Activated CD4-positive, CD25-positive, alpha-beta regulatory T cell treated with anti-CD3 and anti-CD28 coated beads, Interleukin-2, amount 50 U/mL, for 24 hours (primary cell): ENCODE measurements at regions not wholly inside any gene's neighbourhood (a gene's known extent, or its start where the extent isn't known, plus 50 kb on each side); places are given as distances from the start of the nearest gene placed in this dataset.
A peak's percentile ranks its signal among the peaks of the same experiment; 100 is the strongest.

Experiments
- ATAC-seq, 2 donors: fragments of 150-1000 bp; cut with Tn5 transposase; one replicate each; pipeline ENCODE4 v1.10.0; 2021; ENCODE audit warnings: mild to moderate bottlenecking in 1 of 2, moderate library complexity in 1 of 2

DNA sequence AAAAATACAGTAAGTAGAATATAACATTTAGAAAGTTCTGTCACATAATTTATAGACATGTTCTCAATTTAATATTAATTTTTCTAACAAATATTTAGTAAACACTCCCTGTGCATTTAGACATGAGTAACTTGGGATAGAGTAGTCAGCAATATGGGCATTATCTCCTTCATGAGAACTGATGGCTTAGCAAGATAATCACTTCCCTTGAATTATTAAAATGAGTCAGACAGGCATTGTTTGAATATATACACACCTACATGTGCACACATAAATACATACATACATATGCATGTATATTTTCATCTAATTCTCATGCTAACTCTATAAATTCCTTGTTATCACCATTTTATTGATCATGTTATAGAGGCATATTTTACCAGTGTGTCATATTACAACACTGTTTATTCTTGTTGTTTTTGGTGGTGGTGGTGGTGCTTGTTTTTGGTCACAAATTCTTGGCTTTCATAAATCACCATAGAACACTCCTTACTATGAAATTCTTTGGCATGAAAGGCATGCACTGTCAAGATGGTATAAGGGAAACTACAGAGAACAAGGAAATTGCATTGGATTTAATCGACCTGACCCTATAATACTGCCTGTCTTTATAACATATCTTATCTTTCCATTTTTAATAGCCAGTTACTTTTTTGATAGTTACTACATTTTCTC, 434.5 kb upstream of the MANEA start:
- ATAC-seq: no peak

DNA sequence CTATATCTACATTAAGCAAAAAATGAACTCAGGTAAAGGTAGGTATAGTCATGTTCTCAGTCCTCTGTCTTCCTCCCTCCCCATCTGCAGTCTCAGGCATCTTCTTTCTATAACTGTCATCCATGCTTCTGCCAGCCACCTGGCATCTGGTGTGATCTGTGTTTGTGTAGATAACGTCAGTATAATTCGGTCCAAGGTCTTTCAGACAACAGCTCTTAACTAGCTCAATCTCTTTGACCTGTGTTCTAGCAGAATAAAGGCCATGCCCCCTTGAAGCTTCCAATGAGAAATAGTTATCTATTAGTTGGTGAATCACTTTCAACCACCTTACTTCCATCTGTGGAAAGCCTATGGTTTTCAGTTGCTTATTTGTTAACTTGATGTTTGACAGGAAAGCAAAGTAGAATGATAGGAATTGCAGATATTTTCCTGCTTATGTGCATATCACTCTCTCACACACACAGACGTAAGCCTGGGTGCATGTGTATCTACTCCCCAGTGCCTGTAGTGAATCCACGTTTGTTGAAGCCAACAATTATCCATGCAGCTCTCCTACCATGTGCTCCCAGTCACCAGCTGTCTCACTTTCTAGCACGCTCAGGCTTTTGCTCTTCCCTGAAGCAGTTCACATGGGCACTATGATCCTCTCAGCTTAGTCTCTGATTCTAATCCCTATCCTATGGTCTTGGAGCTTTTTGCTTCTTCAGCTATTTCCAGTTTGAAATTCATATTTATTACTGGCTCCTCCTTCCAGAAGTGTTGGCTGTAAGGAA, 433.7 kb upstream of the MANEA start:
- ATAC-seq: no peak

DNA sequence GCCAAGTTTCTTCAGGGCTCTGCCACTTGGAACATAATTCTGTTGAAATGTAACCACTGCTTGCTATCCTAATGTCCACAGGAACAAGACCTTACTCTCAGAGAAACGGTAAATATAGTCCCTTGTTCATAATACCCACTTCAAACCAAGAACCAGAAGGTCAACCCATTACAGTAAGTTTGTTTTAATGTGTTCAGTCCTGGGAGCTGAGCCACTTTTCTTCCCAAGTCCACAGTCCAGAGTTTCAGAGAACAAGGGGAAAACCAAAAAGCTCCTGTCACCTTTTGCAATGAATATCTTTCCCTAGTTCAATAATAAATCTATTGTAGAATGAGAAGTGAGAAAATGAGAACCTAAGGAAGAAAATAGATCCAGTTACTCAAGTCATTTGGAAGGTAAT, 431.9 kb upstream of the MANEA start:
- no peak for ATAC-seq

DNA sequence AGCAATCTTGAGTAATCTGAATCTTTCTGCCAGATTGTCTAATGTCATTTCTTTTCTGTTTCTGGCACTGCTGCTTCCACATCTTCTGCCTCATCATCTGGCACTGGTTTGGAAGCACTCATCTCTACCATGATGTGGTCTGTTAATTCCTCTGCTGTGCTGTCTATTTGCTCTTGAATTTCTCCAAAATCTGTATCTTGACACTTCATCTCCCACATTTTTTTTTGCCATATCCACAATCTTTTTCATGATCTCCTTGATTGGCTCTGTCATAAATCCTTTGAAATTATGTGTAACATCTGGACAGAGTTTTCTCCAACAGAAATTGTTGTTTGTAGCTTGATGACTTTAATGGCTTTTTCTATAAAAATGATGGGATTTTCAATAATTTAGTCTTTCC, 417.8 kb upstream of the MANEA start:
- no peak for ATAC-seq

DNA sequence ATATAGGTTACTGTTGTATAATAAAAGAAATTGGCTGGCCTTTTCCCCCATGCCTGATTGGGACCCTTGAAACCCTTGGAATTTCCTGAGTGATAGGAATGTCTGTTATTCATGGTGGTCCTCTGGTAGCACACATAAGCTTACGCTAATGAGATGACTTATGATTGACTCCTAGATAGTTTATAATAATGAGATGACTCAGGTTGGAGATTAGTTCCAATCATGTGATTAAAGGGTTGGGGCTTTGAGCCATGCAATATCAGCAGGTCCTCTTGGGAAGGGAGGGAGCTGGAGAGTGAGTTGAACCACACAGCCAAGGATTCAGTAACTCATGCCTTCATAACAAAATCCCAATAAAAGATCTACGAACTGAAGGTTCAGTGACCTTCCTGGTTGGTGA, 407.6 kb upstream of the MANEA start:
- no peak for ATAC-seq

DNA sequence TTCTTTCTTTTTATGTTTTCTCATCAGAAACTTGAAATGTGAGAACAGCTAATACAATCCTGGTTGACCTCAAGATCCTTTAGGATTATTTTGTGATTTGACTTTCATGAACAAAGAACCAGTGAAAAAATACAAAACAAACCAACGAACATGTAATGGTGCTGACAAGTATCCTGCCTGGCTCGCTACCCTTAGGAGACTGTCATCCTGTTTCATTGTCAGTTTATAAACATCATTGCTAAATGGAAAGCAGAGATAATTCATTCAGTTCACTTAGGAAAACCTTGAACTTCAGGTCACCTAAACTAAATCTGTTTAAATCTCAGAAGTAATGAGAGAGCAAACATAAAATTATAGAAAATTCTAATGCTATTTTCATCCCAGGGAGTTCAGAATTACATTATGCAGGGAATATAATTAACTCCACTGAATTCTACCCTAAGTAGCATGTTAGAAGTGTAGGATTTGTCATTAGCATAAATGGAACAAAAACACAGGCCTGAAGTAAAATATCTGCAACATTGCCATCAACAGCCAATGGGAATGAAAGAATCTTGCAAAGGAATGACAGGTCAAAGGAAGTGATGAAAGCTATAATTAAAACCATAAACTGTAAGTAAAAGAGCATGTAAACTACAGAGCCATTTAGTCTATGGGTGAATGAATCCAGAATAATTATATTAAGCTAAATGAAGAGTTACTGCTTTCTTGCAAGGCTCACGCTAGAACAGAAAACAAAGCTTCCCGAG, 401.2 kb upstream of the MANEA start:
- no peak for ATAC-seq

DNA sequence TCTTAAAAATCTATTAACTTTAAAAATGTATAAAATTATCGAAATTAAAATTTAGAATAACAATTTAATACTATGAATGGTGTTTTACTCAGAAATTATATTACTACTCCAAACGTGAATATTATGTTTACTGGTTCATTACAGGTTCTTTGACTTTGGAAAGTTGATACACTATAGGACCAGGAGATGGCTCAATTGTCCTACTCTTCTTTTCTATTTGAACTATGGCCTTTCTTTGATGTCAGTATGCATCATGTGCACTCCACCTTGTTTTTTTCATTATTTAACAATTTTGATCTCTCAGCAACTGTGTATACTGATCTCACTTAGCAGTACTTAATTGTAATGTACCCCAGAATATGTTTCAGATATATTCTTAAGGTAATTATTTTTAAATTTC, 391.5 kb upstream of the MANEA start:
- ATAC-seq: no peak

DNA sequence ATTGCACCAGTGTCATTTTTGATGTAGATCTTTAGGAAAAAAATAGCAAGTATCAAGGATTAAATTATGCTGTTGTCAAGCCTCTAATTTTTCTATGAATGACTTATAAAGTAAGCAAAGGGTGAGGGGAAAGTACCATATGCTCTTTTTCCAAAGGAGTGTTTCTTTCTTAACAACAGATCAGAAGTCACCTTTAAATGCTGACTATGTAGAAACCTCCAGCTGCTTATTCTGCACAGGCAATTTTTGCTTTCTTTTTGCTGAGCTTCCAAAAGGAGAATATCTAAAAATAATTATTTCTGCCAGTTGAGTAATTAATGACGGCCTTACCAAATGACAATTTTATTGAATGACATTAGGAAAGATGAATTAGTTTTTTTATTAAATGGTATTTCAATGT, 390.6 kb upstream of the MANEA start:
- ATAC-seq: no peak

DNA sequence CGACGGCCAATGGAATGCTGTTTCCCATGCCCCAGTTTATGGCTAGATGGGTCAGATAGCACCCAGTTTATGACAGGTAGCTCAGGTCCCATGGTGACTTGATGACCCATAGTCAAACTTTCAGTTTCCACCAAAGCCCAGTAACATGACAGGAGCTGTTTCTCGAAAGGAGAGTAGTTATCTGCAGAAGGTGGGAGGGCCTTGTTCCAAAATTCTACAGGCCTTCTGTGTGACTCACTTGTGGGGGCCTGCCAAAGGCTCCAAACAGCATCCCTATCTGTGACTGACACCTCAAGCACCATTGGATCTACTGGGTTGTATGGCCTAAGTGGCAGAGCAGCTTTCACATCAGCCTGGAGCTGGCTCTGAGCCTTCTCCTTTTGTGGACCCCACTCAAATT, 379.7 kb upstream of the MANEA start:
- no peak for ATAC-seq

DNA sequence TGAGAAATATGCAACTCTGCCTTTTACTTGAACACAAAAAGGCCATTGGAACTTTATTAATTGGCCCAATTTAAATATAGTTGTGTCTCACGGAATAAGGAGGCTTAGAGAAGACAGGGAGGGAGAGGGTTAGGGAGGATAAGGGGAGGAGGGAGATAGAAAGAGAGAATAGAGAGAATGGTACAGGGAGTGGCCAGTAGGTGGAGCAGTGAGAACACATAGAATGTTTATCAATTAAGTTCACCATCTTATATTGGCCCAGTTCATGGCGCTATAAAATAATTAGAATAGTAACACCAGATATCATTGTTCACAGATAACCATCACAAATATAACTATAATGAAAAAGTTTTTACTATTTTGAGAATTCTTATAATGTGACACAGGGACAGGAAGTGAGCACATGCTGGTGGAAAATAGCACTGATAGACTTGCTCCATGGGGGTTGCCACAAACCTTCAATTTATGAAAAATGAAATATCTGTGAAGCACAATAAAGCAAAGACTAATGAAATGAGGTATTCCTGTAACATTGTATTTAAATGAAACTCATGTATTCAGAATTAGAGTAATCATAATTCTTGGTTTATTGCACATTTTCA, 374.1 kb upstream of the MANEA start:
- peak; percentile 30 to 48 for ATAC-seq

DNA sequence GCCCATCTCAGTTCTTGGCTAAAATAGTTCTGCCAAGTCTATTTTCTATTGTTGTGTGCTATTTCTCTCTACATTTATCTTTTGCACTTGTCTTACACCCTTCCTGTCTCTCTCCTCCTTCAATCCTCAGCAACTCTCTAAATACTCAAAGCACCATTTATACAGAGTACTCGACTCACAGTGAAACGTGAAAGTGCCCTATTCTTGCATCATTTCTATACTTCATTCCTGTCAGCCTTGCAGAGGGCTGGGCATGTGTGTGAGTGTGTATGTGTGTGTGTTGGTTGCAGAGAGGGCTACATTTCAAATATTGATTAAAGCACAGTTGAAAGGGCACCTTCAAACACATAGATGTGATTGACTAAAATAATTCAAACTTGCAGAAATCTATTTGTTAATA, 373.2 kb upstream of the MANEA start:
- no peak for ATAC-seq

DNA sequence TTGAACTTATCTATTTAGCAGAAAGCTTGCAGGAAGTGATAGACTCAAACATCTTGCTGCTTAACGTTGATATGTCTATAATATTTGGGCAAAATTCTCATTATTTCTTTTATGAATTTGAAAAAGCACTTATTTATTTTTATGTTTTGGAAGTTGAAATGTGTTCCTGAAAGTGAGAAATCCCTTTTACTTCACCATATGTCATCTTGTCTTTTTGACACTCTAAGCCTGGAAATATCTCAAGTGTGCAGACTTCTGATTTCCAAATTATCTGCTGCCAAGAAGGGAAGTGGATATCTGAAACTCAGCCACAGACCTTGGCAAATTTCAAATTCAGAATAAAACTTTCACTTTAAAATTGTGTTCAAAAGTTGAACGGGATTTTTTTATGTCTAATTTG, 368.7 kb upstream of the MANEA start:
- no peak for ATAC-seq

DNA sequence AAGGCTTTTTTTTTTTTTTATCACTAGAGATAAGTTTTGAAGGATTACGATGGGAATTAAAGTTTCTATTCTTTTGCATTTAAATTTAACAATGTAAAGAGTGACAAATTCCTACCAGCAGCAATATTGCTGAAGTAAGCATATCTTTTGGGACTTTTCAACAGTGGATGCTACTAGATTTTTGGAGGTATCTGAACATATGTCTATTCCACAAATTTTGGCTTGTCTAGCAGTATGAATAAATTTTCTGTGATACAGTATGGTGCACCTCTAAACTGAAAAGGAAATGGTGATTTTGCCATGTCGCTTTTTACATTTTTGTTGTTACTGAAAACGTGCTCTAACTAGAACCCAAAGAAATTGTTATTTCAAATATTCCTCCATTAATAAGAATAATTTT, 368.3 kb upstream of the MANEA start:
- ATAC-seq: no peak

DNA sequence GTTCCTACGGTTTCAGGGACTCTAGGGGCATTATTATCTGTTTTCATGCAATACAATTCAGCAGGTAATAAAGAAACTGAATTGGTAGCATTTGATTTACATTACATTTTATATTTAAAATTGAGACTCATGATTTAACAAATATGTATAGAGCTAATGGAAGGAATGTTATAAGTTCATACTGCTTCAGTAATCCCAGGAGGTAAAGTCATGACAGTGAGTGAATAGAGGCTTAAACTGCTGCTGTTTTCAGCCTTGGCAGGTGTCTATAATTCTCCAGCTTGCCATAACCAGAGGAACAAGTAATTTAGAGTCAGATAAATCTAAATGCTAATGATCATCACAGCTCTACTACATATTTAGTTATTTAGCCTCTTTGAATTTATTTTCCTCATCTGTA, 360.8 kb upstream of the MANEA start:
- no peak for ATAC-seq

DNA sequence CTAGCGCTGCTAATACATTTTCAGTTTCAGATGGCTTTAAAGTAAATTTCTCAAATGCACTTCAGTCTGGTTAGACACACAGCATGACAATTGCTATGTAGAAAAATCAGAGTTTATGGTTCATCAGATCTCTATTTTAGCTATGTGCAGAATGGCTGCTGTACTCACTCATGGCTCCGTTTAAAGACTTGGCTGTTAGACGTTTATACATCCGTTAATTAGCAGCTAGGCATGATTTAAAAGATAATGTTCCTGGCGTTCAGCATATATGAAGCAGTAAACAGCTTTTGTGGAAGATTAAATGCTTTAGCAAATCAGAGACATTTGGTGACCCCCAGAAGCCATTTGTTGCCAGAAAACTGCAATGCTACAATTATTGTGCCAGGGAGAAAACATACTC, 350.0 kb upstream of the MANEA start:
- no peak for ATAC-seq

DNA sequence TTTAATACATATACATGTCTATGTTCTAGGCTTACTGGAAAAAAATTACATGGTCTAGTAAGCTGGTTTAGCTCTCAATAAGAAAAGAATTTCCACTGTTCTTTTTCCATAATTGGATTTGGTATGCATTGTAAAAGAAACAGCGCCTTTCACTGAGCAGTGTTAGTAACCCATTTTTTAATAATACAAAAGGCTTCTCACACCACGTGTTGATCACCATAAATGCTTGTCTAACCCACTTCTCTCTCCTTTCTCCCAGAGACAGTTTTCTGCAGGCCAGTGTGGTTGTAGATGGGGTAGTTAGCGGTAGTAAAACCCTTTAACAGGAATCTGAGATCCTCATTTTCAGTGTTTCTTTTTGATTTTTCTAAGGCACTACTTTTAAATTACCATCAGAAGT, 348.7 kb upstream of the MANEA start:
- no peak for ATAC-seq

DNA sequence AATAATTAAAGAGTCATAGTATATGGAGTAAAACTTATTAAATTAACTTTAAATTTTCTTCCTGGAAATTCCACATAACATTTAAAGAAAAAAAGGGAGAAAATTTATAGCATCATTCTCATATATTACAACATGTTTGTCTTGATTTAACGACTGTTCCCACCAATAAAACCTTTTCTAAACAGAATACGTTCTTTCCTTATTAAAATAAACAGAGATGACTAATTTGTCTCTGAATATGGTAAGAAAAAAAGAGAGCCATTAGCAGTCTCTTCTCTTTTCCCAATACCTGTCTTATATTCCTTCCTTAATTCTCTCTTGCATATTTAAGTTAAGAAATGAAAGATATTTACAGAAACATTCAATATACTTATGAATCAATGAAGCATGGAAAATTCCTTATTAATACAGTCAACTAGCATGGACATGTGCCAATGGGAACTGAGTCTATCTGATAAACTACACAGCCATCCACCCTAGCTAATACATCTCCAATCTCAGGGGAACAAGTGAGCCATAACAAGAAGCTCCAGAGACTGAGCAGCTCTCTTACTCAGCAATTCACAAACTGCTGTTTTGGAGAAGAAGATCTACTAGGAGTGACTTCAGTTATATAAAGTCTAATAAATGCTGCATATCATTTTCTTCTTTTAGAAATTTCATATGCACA, 347.1 kb upstream of the MANEA start:
- no peak for ATAC-seq

DNA sequence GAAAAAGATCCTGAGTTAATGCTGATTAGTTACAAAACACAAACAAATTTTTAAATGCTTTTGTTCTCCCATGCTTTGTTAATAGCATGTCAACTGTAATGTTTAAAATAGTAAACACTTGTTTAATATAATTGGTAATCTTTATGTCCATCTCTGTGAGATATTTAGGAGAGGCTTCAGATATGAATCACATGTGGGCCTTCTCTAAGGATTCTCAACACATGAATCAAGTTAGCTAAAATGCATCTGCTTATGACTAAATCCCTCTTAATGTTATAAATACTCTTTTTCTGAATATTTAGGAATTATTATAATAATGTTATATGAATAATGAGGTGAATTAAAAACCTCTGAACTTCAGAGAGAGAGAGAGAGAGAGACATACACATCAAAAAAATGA, 345.9 kb upstream of the MANEA start:
- ATAC-seq: no peak

DNA sequence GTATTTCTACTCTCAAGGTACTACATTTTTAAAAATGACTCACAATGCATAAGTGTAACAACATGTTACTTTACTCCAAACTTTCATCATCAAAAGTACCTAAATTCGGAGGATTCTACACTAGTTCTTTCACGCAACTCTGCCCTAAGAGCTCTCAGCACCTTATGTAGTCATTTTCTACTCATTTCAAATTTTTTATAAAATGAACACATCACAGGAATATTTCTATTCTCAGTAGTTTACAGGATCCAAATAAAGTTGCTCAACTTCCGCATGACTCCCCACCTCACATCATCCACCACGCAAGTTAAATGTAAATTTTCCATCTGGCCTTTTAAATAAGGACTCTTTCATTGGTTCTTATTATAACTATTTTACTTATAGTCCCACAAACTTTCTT, 344.9 kb upstream of the MANEA start:
- ATAC-seq: no peak

DNA sequence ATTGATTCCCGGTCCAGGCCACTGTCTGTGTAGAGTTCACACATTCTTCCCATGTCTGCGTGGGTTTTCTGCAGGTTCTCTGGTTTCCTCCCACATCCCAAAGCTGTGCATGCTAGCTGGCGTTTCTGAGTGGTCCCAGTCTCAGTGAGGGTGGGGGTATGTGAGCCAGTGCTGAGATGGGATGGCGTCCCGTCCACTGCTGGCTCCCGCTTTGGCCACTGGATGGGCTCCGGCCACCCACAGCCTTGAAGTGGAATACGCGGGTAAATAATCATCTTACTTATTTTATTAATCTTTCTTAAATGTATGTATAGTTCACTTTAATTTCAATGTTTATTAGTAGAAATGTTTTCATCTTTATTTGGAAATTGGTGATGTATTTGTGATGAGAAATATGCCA, 343.5 kb upstream of the MANEA start:
- no peak for ATAC-seq

DNA sequence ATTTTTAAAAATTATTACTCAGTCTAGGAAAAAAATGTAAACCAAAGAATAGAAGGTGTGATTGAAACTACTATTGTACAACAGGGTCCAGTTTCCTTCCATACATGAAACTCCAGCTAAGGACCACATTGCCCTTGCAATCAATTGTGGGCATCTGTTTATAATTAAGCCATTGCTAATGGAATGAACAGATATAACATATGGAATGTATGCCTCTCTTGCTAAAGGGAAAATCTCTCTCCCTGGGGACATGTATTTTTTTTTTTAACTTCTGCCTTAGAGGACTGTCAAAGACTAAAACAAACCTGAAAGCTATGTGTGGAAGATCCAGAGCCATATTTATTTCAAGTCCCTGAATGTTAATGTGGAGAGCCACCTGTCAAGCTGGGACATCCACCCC, 336.8 kb upstream of the MANEA start:
- ATAC-seq: no peak

DNA sequence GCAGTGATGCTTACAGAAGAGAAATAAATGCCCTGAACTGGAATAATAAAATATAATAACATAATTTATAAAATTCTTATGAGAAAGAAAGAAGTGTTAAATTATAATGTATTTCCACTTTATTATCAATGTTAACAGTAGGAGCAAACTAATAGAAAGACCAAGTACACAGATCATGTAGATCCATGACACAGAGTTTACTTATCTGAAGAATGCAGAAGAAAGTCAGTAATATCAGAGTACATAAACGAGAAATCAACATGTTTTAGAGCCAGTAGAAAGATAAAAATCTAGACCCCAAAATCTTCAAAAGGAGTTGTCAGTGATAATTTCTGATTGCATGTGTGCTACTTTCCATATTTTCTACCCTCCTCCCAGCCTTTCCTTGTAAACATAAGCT, 334.8 kb upstream of the MANEA start:
- ATAC-seq: no peak

DNA sequence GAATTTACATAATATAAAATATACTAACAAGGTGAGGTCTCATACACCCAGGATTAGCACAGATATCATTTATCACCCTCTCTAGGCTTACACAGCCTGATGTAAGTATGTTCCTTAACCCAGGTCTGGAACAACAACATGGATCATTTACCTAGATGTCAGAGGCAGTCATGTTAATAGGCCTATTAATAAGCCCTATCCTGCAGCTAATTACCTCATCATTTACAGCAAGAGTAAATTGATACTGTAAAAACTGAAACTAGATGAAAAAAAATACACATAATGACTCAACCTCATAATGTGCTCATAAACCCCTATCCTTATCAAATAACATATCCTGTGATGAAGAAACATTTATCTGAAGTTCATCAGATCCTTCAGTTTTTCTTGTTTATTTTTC, 334.3 kb upstream of the MANEA start:
- ATAC-seq: no peak
